ENCODE measurements at regions not wholly inside any gene's neighbourhood (a gene's known extent, or its start where the extent isn't known, plus 50 kb on each side); places are given as distances from the start of the nearest gene placed in this dataset.

DNA sequence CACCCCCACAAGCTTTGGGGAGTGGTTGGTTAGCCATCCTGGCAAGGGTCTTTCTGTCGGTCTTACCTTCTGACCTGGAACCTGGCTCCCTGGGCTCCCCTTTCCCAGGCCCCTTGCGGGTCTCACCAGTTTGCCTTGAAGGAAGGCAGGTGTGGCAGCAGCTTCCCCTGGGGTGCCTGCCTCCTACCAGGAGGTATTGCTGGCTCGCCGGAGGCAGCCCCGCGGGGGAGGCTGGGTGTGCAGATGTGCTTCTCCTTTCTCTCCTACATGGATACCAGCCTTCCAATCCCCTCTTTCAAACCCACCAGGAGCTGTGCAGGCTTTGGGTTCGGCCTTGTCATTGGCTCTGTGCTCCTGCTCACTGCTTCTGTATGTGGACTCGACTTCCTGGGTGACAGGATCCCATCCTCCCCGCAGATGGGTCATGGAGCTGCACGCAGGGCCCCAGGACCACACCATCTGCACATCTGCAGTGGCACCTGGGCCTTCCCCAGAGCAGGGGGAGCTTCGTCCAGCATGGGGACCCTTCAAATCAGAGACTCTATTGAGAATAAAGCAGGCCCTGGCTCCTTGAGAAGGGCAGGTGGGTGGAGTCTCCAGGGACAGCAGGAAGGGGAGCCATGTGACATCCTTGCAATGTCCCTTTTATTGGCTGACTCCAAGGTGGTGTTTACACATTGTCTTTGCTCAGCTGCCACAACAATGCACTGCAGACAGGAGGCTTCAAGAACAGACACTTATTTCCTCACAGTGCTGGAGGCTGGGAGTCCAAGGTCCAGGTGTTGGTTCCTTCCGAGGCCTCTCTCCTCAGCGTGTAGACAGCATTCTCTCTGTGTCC is 592.0 kb downstream of the BRD1 start:
- no peak for DNase-seq
- Histone ChIP-seq H3K36me3 (ENCODE audit: insufficient read depth, low read length) (no peaks in the 10 kb centered on the region), H3K4me1 (ENCODE audit: insufficient read depth, low read length) (no peaks in the 10 kb centered on the region), H3K9me3 (ENCODE audit: low read length) (no peaks in the 10 kb centered on the region), H3K27me3 (ENCODE audit: insufficient read depth, low read length, poor library complexity, severe bottlenecking) (no peaks in the 10 kb centered on the region), H3K4me3 (ENCODE audit: low read length) (no peak overlapping the region), H3K27ac (ENCODE audit: low read depth, low read length) (no peak overlapping the region)
- no peak overlapping the region for H3K27ac Mint-ChIP-seq
- peaks cover 6 to 15% of the 10 kb centered on the region in 2 donors for H3K27me3 Mint-ChIP-seq
- no peaks in the 10 kb centered on the region for H3K4me1 Mint-ChIP-seq
- no peak overlapping the region for H3K4me3 Mint-ChIP-seq
- H3K36me3 Mint-ChIP-seq: no peaks in the 10 kb centered on the region
- CTCF ChIA-PET: no interaction called here
- POLR2A ChIA-PET: no interaction called here
- H3K9me3 Mint-ChIP-seq: no peaks in the 10 kb centered on the region

- Histone ChIP-seq H3K4me1 (ENCODE audit: insufficient read depth, low read length) (no peaks in the 10 kb centered on the region), H3K4me3 (ENCODE audit: low read length) (no peak overlapping the region), H3K36me3 (ENCODE audit: insufficient read depth, low read length) (no peaks in the 10 kb centered on the region), H3K9me3 (ENCODE audit: low read length) (no peaks in the 10 kb centered on the region), H3K27me3 (ENCODE audit: insufficient read depth, low read length, poor library complexity, severe bottlenecking) (no peaks in the 10 kb centered on the region), H3K27ac (ENCODE audit: low read depth, low read length) (no peak overlapping the region)
- no peaks in the 10 kb centered on the region for H3K4me1 Mint-ChIP-seq
- H3K36me3 Mint-ChIP-seq: no peaks in the 10 kb centered on the region
- no peak overlapping the region for H3K4me3 Mint-ChIP-seq
- H3K27me3 Mint-ChIP-seq: peaks cover 4 to 15% of the 10 kb centered on the region in 2 donors
- CTCF ChIA-PET: no interaction called here
- H3K27ac Mint-ChIP-seq: no peak overlapping the region
- POLR2A ChIA-PET: no interaction called here
- H3K9me3 Mint-ChIP-seq: no peaks in the 10 kb centered on the region
- no peak for DNase-seq
These were observed 593.2 kb downstream of the BRD1 start for GRCh38 chr22:49234459-49234858.

- Mint-ChIP-seq H3K36me3 (no peaks in the 10 kb centered on the region), H3K9me3 (no peaks in the 10 kb centered on the region), H3K4me3 (no peak overlapping the region), H3K27me3 (peaks cover 4 to 15% of the 10 kb centered on the region in 2 donors), H3K4me1 (no peaks in the 10 kb centered on the region), H3K27ac (no peak overlapping the region)
- Histone ChIP-seq H3K9me3 (ENCODE audit: low read length) (no peaks in the 10 kb centered on the region), H3K4me3 (ENCODE audit: low read length) (no peak overlapping the region), H3K36me3 (ENCODE audit: insufficient read depth, low read length) (no peaks in the 10 kb centered on the region), H3K4me1 (ENCODE audit: insufficient read depth, low read length) (no peaks in the 10 kb centered on the region), H3K27me3 (ENCODE audit: insufficient read depth, low read length, poor library complexity, severe bottlenecking) (no peaks in the 10 kb centered on the region), H3K27ac (ENCODE audit: low read depth, low read length) (no peak overlapping the region)
- ChIA-PET CTCF (no interaction called here), POLR2A (no interaction called here)
- DNase-seq: no peak
These were observed 594.1 kb downstream of the BRD1 start for GRCh38 chr22:49233507-49234100.

DNA sequence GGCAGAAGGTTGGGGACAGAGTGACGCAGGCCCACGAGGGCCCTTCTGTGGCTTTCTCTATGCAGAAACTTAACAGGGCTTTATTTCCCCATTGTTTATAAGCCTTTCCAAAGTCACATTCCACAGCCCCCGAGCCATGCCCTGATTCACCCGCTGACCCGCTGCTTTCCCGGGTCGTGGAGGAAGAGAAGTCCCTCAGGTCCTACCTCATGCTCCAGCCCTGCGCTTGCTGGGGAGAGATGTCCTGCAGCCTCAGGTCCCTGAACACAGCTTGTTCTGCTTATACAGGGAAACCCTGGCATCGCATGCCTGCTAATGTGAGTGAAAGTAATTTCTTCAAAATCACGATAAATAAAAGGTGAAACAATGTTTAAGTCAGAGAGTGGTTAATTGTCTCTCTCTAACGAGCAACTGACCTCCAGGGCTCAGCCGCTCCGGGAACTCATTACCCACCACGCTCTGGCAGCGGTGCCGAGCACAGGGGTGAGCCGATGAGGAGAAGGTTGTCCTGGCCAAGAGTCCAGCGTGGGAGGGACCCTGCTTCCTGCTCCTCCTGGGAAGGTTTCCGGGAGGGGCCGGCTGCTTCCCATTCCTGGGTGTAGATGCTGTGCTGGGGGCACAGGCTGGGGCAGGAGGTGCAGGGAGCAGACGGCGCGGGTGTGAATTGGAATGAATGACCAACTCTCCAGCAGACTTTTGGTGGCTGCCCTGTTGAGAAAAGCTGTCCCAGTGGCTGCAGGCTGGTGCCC is 595.2 kb downstream of the BRD1 start:
- CTCF ChIA-PET: no interaction called here
- Mint-ChIP-seq H3K4me3 (no peak overlapping the region), H3K27ac (no peak overlapping the region), H3K36me3 (no peaks in the 10 kb centered on the region), H3K27me3 (peaks cover 4 to 15% of the 10 kb centered on the region in 2 donors), H3K4me1 (no peaks in the 10 kb centered on the region), H3K9me3 (no peaks in the 10 kb centered on the region)
- DNase-seq: no peak
- POLR2A ChIA-PET: no interaction called here
- no peaks in the 10 kb centered on the region for H3K9me3 ChIP-seq (ENCODE audit: low read length)
- no peak overlapping the region for H3K4me3 ChIP-seq (ENCODE audit: low read length)
- no peaks in the 10 kb centered on the region for H3K4me1 ChIP-seq (ENCODE audit: insufficient read depth, low read length)
- no peak overlapping the region for H3K27ac ChIP-seq (ENCODE audit: low read depth, low read length)
- no peaks in the 10 kb centered on the region for H3K27me3 ChIP-seq (ENCODE audit: insufficient read depth, low read length, poor library complexity, severe bottlenecking)
- H3K36me3 ChIP-seq (ENCODE audit: insufficient read depth, low read length): no peaks in the 10 kb centered on the region

- Mint-ChIP-seq H3K4me3 (no peak overlapping the region), H3K36me3 (no peaks in the 10 kb centered on the region), H3K27me3 (peaks cover 4 to 12% of the 10 kb centered on the region in 2 donors), H3K27ac (no peak overlapping the region), H3K9me3 (no peaks in the 10 kb centered on the region), H3K4me1 (no peaks in the 10 kb centered on the region)
- Histone ChIP-seq H3K27ac (ENCODE audit: low read depth, low read length) (no peak overlapping the region), H3K4me1 (ENCODE audit: insufficient read depth, low read length) (no peaks in the 10 kb centered on the region), H3K27me3 (ENCODE audit: insufficient read depth, low read length, poor library complexity, severe bottlenecking) (no peaks in the 10 kb centered on the region), H3K4me3 (ENCODE audit: low read length) (no peak overlapping the region), H3K36me3 (ENCODE audit: insufficient read depth, low read length) (no peaks in the 10 kb centered on the region), H3K9me3 (ENCODE audit: low read length) (no peaks in the 10 kb centered on the region)
- ChIA-PET POLR2A (no interaction called here), CTCF (no interaction called here)
- DNase-seq: no peak
These were observed 597.5 kb downstream of the BRD1 start for GRCh38 chr22:49230194-49230577.

DNA sequence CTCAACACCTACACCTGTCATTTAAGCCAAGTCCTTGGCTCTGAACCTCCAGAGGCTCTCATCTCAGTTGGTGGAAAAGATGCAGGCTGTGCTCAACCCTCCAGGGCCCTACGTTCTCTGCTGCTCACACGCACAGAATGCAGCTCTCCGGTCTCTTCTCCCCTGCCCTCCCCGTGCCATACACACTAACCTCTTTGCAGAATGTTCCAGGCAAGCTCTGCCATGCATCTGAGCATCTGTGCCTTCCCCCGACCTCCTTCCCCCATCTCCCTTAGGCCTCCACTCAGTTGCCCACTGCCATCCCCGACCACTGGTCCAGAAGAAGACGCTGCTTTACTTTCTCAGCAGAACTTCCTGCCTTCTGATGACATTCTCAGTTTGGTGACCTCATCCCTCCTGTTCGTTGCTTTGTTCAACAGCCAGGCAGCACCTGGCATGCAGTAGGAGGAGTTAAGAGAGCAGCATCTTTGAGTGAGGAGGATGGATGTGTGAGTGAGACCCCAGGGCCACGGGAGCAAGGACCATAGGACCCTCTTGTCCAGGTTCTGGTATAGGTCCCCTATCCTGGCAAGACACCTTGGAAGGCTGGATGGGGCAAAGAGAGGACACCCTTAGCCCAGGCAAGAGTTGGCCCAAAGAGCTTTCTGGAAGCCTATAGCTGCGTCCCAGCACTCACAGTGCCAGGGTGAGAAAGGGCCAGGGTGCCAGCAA is 598.0 kb downstream of the BRD1 start:
- Mint-ChIP-seq H3K9me3 (no peaks in the 10 kb centered on the region), H3K4me3 (no peak overlapping the region), H3K4me1 (no peaks in the 10 kb centered on the region), H3K27me3 (peaks cover 4 to 7% of the 10 kb centered on the region in 2 donors), H3K27ac (no peak overlapping the region), H3K36me3 (no peaks in the 10 kb centered on the region)
- Histone ChIP-seq H3K9me3 (ENCODE audit: low read length) (no peaks in the 10 kb centered on the region), H3K4me3 (ENCODE audit: low read length) (no peak overlapping the region), H3K4me1 (ENCODE audit: insufficient read depth, low read length) (no peaks in the 10 kb centered on the region), H3K36me3 (ENCODE audit: insufficient read depth, low read length) (no peaks in the 10 kb centered on the region), H3K27me3 (ENCODE audit: insufficient read depth, low read length, poor library complexity, severe bottlenecking) (no peaks in the 10 kb centered on the region), H3K27ac (ENCODE audit: low read depth, low read length) (no peak overlapping the region)
- ChIA-PET CTCF (no interaction called here), POLR2A (no interaction called here)
- DNase-seq: no peak

DNA sequence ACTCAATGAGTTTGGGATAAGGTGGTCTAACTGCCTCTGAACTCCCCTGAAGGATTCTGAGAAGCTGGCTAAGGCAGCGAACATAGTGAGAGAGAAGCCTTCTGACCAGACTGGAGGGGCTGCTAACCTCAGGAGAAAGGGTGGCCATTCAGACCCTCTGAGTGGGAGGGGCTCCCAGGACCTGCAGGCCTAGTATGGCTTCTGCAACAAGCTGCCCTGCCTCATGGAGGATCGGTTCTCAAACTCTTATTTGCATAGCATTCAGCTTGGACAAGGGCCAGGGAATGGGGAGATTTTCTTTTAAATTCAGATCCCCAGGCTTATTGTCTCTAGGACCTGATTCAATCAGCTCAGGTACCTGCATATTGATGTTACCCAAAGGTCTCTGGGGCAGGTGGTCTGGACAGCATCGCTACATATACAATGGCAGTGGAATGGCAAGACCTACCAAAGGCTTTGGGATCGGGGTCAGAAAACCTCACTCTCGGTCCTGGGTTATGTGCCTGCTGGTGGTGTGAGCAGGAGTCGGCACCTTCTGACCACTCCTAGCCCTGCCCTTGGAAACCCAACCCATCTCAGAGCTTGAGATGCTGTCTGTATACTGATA is 599.1 kb downstream of the BRD1 start:
- DNase-seq: no peak
- H3K27ac ChIP-seq (ENCODE audit: low read depth, low read length): no peak overlapping the region
- POLR2A ChIA-PET: no interaction called here
- H3K36me3 ChIP-seq (ENCODE audit: insufficient read depth, low read length): no peaks in the 10 kb centered on the region
- Mint-ChIP-seq H3K27ac (no peak overlapping the region), H3K9me3 (no peaks in the 10 kb centered on the region), H3K4me3 (no peak overlapping the region), H3K36me3 (no peaks in the 10 kb centered on the region), H3K4me1 (no peaks in the 10 kb centered on the region), H3K27me3 (peaks cover under 1 to 6% of the 10 kb centered on the region in 2 donors)
- CTCF ChIA-PET: no interaction called here
- H3K4me1 ChIP-seq (ENCODE audit: insufficient read depth, low read length): no peaks in the 10 kb centered on the region
- H3K27me3 ChIP-seq (ENCODE audit: insufficient read depth, low read length, poor library complexity, severe bottlenecking): no peaks in the 10 kb centered on the region
- H3K9me3 ChIP-seq (ENCODE audit: low read length): no peaks in the 10 kb centered on the region
- no peak overlapping the region for H3K4me3 ChIP-seq (ENCODE audit: low read length)

DNA sequence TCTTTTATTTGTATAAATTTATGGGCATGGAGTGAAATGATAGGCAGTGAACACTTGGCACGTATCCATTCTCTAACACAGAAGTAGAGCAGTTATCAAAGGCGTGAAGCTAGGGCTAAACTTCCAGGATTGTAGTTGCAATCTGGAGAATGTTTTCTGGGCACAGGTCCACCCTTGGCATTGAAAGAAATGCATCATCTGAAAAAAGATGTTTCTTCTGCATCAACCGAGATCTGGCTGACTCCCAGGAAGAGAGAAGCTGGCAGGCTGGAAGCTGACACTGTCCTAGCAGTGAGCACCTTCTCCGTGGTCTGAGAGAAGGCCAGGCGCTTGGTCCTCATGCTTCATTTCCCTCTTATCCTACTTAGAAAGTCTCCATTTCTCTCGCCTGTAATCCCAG is 600.0 kb downstream of the BRD1 start:
- no peaks in the 10 kb centered on the region for H3K27me3 Mint-ChIP-seq
- Histone ChIP-seq H3K36me3 (ENCODE audit: insufficient read depth, low read length) (no peaks in the 10 kb centered on the region), H3K9me3 (ENCODE audit: low read length) (no peaks in the 10 kb centered on the region), H3K27me3 (ENCODE audit: insufficient read depth, low read length, poor library complexity, severe bottlenecking) (no peaks in the 10 kb centered on the region), H3K27ac (ENCODE audit: low read depth, low read length) (no peak overlapping the region), H3K4me1 (ENCODE audit: insufficient read depth, low read length) (no peaks in the 10 kb centered on the region), H3K4me3 (ENCODE audit: low read length) (no peak overlapping the region)
- no peaks in the 10 kb centered on the region for H3K9me3 Mint-ChIP-seq
- CTCF ChIA-PET: no interaction called here
- POLR2A ChIA-PET: no interaction called here
- no peak overlapping the region for H3K27ac Mint-ChIP-seq
- H3K4me3 Mint-ChIP-seq: no peak overlapping the region
- H3K4me1 Mint-ChIP-seq: no peaks in the 10 kb centered on the region
- H3K36me3 Mint-ChIP-seq: no peaks in the 10 kb centered on the region
- DNase-seq: no peak

Data from CD8-positive, alpha-beta memory T cell (primary cell).